IMR-90 (cell line): ENCODE measurements at regions not wholly inside any gene's neighbourhood (a gene's known extent, or its start where the extent isn't known, plus 50 kb on each side); places are given as distances from the start of the nearest gene placed in this dataset.

ENCODE experiments used
- ATAC-seq: fragments of 200-7000 bp; cut with Tn5 transposase; 2 replicates; pipeline ENCODE4 v1.9.1; 2020; ENCODE audit warnings: low read depth, mild to moderate bottlenecking, moderate library complexity
- BruUV-seq: library from RNA; stranded (reverse); fragments of 400-500 nt; replicated peaks from 2 replicates; lab custom pipeline; 2021; lab: Mats Ljungman, UMichigan
- CTCF ChIA-PET: fragments of 300-600 bp; formaldehyde crosslinking; extraction: SDS; loops from one replicate; lab custom pipeline; 2021; ENCODE audit warnings: antibody characterized with exemption; lab: Yijun Ruan, JAX
- POLR2A ChIA-PET: fragments of 300-600 bp; sonication (Branson Sonifier 250); formaldehyde crosslinking; loops from one replicate; lab custom pipeline; 2022; ENCODE audit warnings: antibody characterized with exemption; ENCODE audit not compliant: unreplicated experiment; lab: Charles Lee
- DNase-seq: peaks from one replicate; pipeline ENCODE4 v3.0.0; 2013
- H2AFZ ChIP-seq: replicated peaks from 2 replicates; pipeline ENCODE3; 2013; ENCODE audit warnings: low read length, mild to moderate bottlenecking; ENCODE audit not compliant: poor library complexity
- H2AK5ac ChIP-seq: 2 replicates; pipeline ENCODE4 v1.6.1; 2013; ENCODE audit warnings: low read depth, low read length, inconsistent platforms
- H2AK9ac ChIP-seq: replicated peaks from 2 replicates; pipeline ENCODE3; 2013; ENCODE audit warnings: mild to moderate bottlenecking, low read depth, low read length, moderate library complexity; ENCODE audit not compliant: poor library complexity
- H2BK120ac ChIP-seq: 2 replicates; pipeline ENCODE4 v1.6.1; 2013; ENCODE audit warnings: low read depth, low read length, inconsistent platforms
- H2BK15ac ChIP-seq: 3 replicates; pipeline ENCODE4 v1.6.1; 2013; ENCODE audit warnings: low read depth, low read length, inconsistent platforms
- H2BK20ac ChIP-seq: 2 replicates; pipeline ENCODE4 v1.6.1; 2013; ENCODE audit warnings: low read depth, mild to moderate bottlenecking, inconsistent platforms, low read length, moderate library complexity
- H2BK5ac ChIP-seq: 2 replicates; pipeline ENCODE4 v1.6.1; 2013; ENCODE audit warnings: mild to moderate bottlenecking, low read depth, low read length, inconsistent platforms; ENCODE audit not compliant: poor library complexity, severe bottlenecking
- H3K14ac ChIP-seq: replicated peaks from 2 replicates; pipeline ENCODE4 v1.6.1; 2013; ENCODE audit warnings: low read depth, low read length, inconsistent platforms
- H3K18ac ChIP-seq: 2 replicates; pipeline ENCODE4 v1.6.1; 2013; ENCODE audit warnings: low read depth, low read length, control low read depth
- H3K23ac ChIP-seq: 2 replicates; pipeline ENCODE4 v1.6.1; 2013; ENCODE audit warnings: low read depth, low read length, inconsistent platforms
- H3K27ac ChIP-seq: 2 replicates; pipeline ENCODE4 v1.5.1; 2013; ENCODE audit warnings: mild to moderate bottlenecking, control low read depth, low read length; ENCODE audit not compliant: insufficient read depth
- H3K27me3 ChIP-seq: 2 replicates; pipeline ENCODE4 v1.6.1; 2013; ENCODE audit warnings: low read length; ENCODE audit not compliant: control insufficient read depth, insufficient read depth
- H3K36me3 ChIP-seq: 2 replicates; pipeline ENCODE4 v1.6.1; 2013; ENCODE audit warnings: low read length, mixed read lengths; ENCODE audit not compliant: control insufficient read depth, insufficient read depth
- H3K4ac ChIP-seq: 2 replicates; pipeline ENCODE4 v1.6.1; 2013; ENCODE audit warnings: low read depth, low read length, inconsistent platforms
- H3K4me1 ChIP-seq: 2 replicates; pipeline ENCODE4 v1.6.1; 2013; ENCODE audit warnings: low read length, mixed read lengths; ENCODE audit not compliant: control insufficient read depth, insufficient read depth
- H3K4me2 ChIP-seq: 2 replicates; pipeline ENCODE4 v1.6.1; 2013; ENCODE audit warnings: low read depth, mild to moderate bottlenecking, control low read depth, low read length, moderate library complexity
- H3K4me3 ChIP-seq: 2 replicates; pipeline ENCODE4 v1.5.1; 2013; ENCODE audit warnings: low read depth, mild to moderate bottlenecking, control low read depth, low read length, moderate library complexity; ENCODE audit not compliant: insufficient read depth
- H3K56ac ChIP-seq: 2 replicates; pipeline ENCODE4 v1.6.1; 2013; ENCODE audit warnings: low read length, inconsistent platforms; ENCODE audit not compliant: insufficient read depth; ENCODE audit errors: extremely low read depth
- H3K79me1 ChIP-seq, 2 experiments: 2 replicates each; pipeline ENCODE4 v1.6.1; 2013; ENCODE audit warnings: low read length in 2 of 2, inconsistent platforms in 1 of 2, low read depth in 1 of 2
- H3K9ac ChIP-seq: 2 replicates; pipeline ENCODE4 v1.6.1; 2013; ENCODE audit warnings: low read depth, low read length, control low read depth
- H3K9me1 ChIP-seq: 2 replicates; pipeline ENCODE4 v1.6.1; 2013; ENCODE audit warnings: low read length, inconsistent platforms; ENCODE audit not compliant: insufficient read depth
- H3K9me3 ChIP-seq: 2 replicates; pipeline ENCODE4 v1.6.1; 2013; ENCODE audit warnings: low read length; ENCODE audit not compliant: control insufficient read depth, insufficient read depth
- H4K20me1 ChIP-seq: 2 replicates; pipeline ENCODE4 v1.6.1; 2013; ENCODE audit warnings: low read length, inconsistent platforms; ENCODE audit not compliant: insufficient read depth
- H4K5ac ChIP-seq: 2 replicates; pipeline ENCODE4 v1.6.1; 2013; ENCODE audit warnings: mild to moderate bottlenecking, low read depth, low read length, control low read depth
- H4K8ac ChIP-seq, 2 experiments: 2 replicates each; pipeline ENCODE4 v1.6.1; 2013; ENCODE audit warnings: low read depth in 2 of 2, low read length in 2 of 2, control low read depth in 1 of 2, inconsistent platforms in 1 of 2
- H4K91ac ChIP-seq: 2 replicates; pipeline ENCODE4 v1.6.1; 2013; ENCODE audit warnings: low read depth, low read length, inconsistent platforms; ENCODE audit not compliant: insufficient read depth
- RAD21 ChIP-seq: IDR thresholded peaks from 2 replicates; pipeline ENCODE4 v1.6.1; 2012; ENCODE audit warnings: low read length, improper control_type of control experiment
- WGBS, 2 experiments: methylation state at CpG; one replicate each; pipeline versions ENCODE4 v1.1.5 to v1.1.7; 2013; ENCODE audit warnings: missing lambda C conversion rate in 2 of 2; ENCODE audit not compliant: insufficient read length in 1 of 2; ENCODE audit errors: extremely low coverage in 2 of 2; 5-methylcytosine and 5-hydroxymethylcytosine counted together
- dilution Hi-C: fragments of 300-500 bp; cut with HindIII; formaldehyde crosslinking; loops from one replicate; pipeline ENCODE4 v1.14.3; 2018; ENCODE audit warnings: low sequenced_read_pairs; ENCODE audit not compliant: unreplicated experiment
- in situ Hi-C: fragments of 300-500 bp; cut with MboI; formaldehyde crosslinking; loops from 3 replicates; pipeline ENCODE4 v1.14.3; 2019; ENCODE audit warnings: low sequenced_read_pairs, inconsistent platforms, mixed read lengths
- intact Hi-C: fragments of 100-400 bp; cut with micrococcal nuclease; formaldehyde crosslinking; loops from 2 replicates; pipeline ENCODE4 v1.10.0; 2022
- TF ChIP-seq, protein P1 (sequence below): conservative IDR thresholded peaks from 2 replicates; pipeline ENCODE4 v1.5.1; 2012; ENCODE audit warnings: mild to moderate bottlenecking, low read depth, low read length, improper control_type of control experiment
- TF ChIP-seq, protein P2 (sequence below): fragments of 150-350 bp; IDR thresholded peaks from 2 replicates; pipeline ENCODE4 v1.6.1; 2017; ENCODE audit warnings: mild to moderate bottlenecking, antibody characterized with exemption, low read length, low read depth

- dilution Hi-C loops (no loop called here), intact Hi-C loops (loop anchor here (5.0 kb wide), 1 partner anchor 271 kb away; no protein-coding TSS in a partner anchor), in situ Hi-C loops (loop anchor here (10.0 kb wide), 1 partner anchor 264 kb away; no protein-coding TSS in a partner anchor)
- peaks cover 3% of the 10 kb centered on the region for H3K9me3 ChIP-seq
- H3K27ac ChIP-seq: peak overlapping the region; percentile 6; the same call in 1 of the 2 replicates
- peak overlapping the region; percentile 86 for H2BK120ac ChIP-seq
- ChIA-PET POLR2A (no interaction called here), CTCF (interaction anchor here (0.6 kb wide), 1 partner anchor 142 kb away, joined by 3 read pairs; no protein-coding TSS in a partner anchor)
- H3K18ac ChIP-seq: peak overlapping the region; percentile 31; the same call in 1 of the 2 replicates
- H3K36me3 ChIP-seq: no peaks in the 10 kb centered on the region
- H4K91ac ChIP-seq: peak overlapping the region; percentile 72
- H3K9me1 ChIP-seq: peaks cover 20% of the 10 kb centered on the region
- peak overlapping the region; percentile 50; the same call in 1 of the 2 replicates for H3K14ac ChIP-seq
- H3K56ac ChIP-seq: peak overlapping the region; percentile 8; the same call in 1 of the 2 replicates
- peak overlapping the region; percentile 30 for H3K23ac ChIP-seq
- TF ChIP-seq, protein P1, sequence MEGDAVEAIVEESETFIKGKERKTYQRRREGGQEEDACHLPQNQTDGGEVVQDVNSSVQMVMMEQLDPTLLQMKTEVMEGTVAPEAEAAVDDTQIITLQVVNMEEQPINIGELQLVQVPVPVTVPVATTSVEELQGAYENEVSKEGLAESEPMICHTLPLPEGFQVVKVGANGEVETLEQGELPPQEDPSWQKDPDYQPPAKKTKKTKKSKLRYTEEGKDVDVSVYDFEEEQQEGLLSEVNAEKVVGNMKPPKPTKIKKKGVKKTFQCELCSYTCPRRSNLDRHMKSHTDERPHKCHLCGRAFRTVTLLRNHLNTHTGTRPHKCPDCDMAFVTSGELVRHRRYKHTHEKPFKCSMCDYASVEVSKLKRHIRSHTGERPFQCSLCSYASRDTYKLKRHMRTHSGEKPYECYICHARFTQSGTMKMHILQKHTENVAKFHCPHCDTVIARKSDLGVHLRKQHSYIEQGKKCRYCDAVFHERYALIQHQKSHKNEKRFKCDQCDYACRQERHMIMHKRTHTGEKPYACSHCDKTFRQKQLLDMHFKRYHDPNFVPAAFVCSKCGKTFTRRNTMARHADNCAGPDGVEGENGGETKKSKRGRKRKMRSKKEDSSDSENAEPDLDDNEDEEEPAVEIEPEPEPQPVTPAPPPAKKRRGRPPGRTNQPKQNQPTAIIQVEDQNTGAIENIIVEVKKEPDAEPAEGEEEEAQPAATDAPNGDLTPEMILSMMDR: 0 out of 2 replicates have a peak, but pooled peaks have one; percentile 25
- TF ChIP-seq, protein P2, sequence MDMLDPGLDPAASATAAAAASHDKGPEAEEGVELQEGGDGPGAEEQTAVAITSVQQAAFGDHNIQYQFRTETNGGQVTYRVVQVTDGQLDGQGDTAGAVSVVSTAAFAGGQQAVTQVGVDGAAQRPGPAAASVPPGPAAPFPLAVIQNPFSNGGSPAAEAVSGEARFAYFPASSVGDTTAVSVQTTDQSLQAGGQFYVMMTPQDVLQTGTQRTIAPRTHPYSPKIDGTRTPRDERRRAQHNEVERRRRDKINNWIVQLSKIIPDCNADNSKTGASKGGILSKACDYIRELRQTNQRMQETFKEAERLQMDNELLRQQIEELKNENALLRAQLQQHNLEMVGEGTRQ: no peak
- 0 out of 2 replicates have a peak, but pooled peaks have one; percentile 22 for TF ChIP-seq RAD21
- H2BK15ac ChIP-seq: peak overlapping the region; percentile 68; the same call in 2 of the 3 replicates
- H3K9ac ChIP-seq: no peak overlapping the region
- H2AFZ ChIP-seq: peak overlapping the region; percentile 60
- peaks cover 16% of the 10 kb centered on the region for H3K4me1 ChIP-seq
- peak overlapping the region; percentile 11 to 85; a peak in 3 of 4 replicates for H4K8ac ChIP-seq
- 0 out of 4 replicates have a peak, but pooled peaks cover 0 to 4% of the 10 kb centered on the region in 2 experiments for H3K79me1 ChIP-seq
- H2AK5ac ChIP-seq: peak overlapping the region; percentile 85
- ATAC-seq (no peak), DNase-seq (peak; percentile 37)
- peak overlapping the region; percentile 26; the same call in 1 of the 2 replicates for H3K4me2 ChIP-seq
- peak overlapping the region; percentile 71 for H2AK9ac ChIP-seq
- H3K4ac ChIP-seq: peak overlapping the region; percentile 30
- peak overlapping the region; percentile 39; the same call in 1 of the 2 replicates for H4K5ac ChIP-seq
- H2BK20ac ChIP-seq: peak overlapping the region; percentile 66
- 70% methylated on average over 4 of the region's 14 CpGs; no CpG with 5 or more reads in 1 of the 2 experiments for WGBS, 2 experiments
- H3K4me3 ChIP-seq: no peak overlapping the region
- no peaks in the 10 kb centered on the region for H3K27me3 ChIP-seq
- no TSS peak for BruUV-seq
- H4K20me1 ChIP-seq: no peaks in the 10 kb centered on the region
- H2BK5ac ChIP-seq: peak overlapping the region; percentile 60
These were observed 116.4 kb upstream of the TJP1 start for GRCh38 chr15:29938361-29939335.
